Ishikawa (cell line): ENCODE measurements at regions not wholly inside any gene's neighbourhood (a gene's known extent, or its start where the extent isn't known, plus 50 kb on each side); places are given as distances from the start of the nearest gene placed in this dataset.

ENCODE experiments used
- CEBPB ChIP-seq: IDR thresholded peaks from 2 replicates; pipeline ENCODE4 v1.6.1; 2012
- EGR1 ChIP-seq: IDR thresholded peaks from 2 replicates; pipeline ENCODE4 v1.6.1; 2012
- EP300 ChIP-seq: IDR thresholded peaks from 2 replicates; pipeline ENCODE4 v1.6.1; 2012; ENCODE audit warnings: borderline replicate concordance
- MAX ChIP-seq: IDR thresholded peaks from 2 replicates; pipeline ENCODE4 v1.6.1; 2012
- RAD21 ChIP-seq: IDR thresholded peaks from 2 replicates; pipeline ENCODE4 v1.6.1; 2012; ENCODE audit warnings: low read depth

- no peak for TF ChIP-seq CEBPB
- no peak for TF ChIP-seq EP300
- TF ChIP-seq MAX = no peak
- no peak for TF ChIP-seq RAD21
- TF ChIP-seq EGR1 = no peak
These were observed 144.2 kb upstream of the CYP1B1 start for GRCh38 chr2:38220164-38220563.
